ENCODE measurements at regions not wholly inside any gene's neighbourhood (a gene's known extent, or its start where the extent isn't known, plus 50 kb on each side); places are given as distances from the start of the nearest gene placed in this dataset.

DNA sequence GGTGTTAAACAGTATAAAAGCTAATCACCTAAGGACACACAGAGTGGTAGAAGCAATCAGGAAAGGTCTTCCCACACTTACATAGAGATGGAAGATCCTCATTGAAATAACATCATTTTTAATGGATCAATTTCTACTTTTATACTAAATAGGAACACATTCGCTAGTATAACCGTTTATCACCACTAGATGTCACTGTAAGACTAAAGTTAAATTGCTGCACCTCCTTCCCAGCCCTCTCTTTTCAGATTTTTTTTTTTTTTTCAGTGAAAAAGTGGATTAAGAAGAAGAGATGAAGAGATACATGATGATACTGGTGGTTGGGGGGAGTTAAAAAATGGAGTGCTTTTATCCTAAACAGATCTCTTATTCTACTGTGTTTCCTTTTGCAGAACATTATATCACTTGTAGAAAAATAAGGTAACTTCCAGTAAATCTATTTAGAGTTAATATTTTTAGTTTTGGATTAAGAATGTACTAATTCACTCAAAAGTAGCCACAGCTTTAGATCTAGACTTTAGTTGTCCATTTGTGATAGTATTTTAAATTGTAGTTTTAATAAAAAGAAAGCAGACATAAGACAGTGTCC is 116.9 kb upstream of the ARRDC3 start:
- TF ChIP-seq, protein P1, sequence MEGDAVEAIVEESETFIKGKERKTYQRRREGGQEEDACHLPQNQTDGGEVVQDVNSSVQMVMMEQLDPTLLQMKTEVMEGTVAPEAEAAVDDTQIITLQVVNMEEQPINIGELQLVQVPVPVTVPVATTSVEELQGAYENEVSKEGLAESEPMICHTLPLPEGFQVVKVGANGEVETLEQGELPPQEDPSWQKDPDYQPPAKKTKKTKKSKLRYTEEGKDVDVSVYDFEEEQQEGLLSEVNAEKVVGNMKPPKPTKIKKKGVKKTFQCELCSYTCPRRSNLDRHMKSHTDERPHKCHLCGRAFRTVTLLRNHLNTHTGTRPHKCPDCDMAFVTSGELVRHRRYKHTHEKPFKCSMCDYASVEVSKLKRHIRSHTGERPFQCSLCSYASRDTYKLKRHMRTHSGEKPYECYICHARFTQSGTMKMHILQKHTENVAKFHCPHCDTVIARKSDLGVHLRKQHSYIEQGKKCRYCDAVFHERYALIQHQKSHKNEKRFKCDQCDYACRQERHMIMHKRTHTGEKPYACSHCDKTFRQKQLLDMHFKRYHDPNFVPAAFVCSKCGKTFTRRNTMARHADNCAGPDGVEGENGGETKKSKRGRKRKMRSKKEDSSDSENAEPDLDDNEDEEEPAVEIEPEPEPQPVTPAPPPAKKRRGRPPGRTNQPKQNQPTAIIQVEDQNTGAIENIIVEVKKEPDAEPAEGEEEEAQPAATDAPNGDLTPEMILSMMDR (IDR thresholded peaks at IDR 0.05; ENCODE audit: poor library complexity, severe bottlenecking): peak; percentile 87
- TF ChIP-seq EP300 (conservative IDR thresholded peaks at IDR 0.05; ENCODE audit: poor library complexity, severe bottlenecking): no peak
- peak; percentile 91 for TF ChIP-seq SMC3 (conservative IDR thresholded peaks at IDR 0.05; ENCODE audit: poor library complexity)
- no peak for TF ChIP-seq EZH2 (IDR thresholded peaks at IDR 0.05; ENCODE audit: borderline replicate concordance, insufficient read depth, low read length, poor library complexity, severe bottlenecking)
